Smooth muscle cell (in vitro differentiated cells): ENCODE measurements at regions not wholly inside any gene's neighbourhood (a gene's known extent, or its start where the extent isn't known, plus 50 kb on each side); places are given as distances from the start of the nearest gene placed in this dataset.
"Not testable (repeated sequence)": the region's sequence is repeated elsewhere in the genome, so short reads cannot be mapped to it uniquely, and the experiment has no call there.

Experiments used
- DNase-seq: peaks from one replicate; lab custom pipeline; 2025; ENCODE audit not compliant: unreplicated experiment; lab: John Stamatoyannopoulos, UW
- H2AFZ ChIP-seq: fragments of 200-600 bp; sonication (generic); 2 replicates; pipeline ENCODE4 v1.6.0; 2016; ENCODE audit warnings: antibody characterized with exemption, low read depth, mild to moderate bottlenecking
- H3F3A ChIP-seq: fragments of 200-600 bp; sonication (generic); 2 replicates; pipeline ENCODE4 v1.6.0; 2017; ENCODE audit warnings: antibody characterized with exemption, low read depth
- H3K27ac ChIP-seq: fragments of 200-600 bp; sonication (generic); 2 replicates; pipeline ENCODE4 v1.5.1; 2016; ENCODE audit warnings: low read depth, mild to moderate bottlenecking
- H3K27me3 ChIP-seq: fragments of 200-600 bp; sonication (generic); 2 replicates; pipeline ENCODE4 v1.6.1; 2016; ENCODE audit warnings: low read depth, mild to moderate bottlenecking
- H3K36me3 ChIP-seq: fragments of 200-600 bp; sonication (generic); 2 replicates; pipeline ENCODE4 v1.5.1; 2016; ENCODE audit warnings: low read depth
- H3K4me1 ChIP-seq: fragments of 200-600 bp; sonication (generic); 2 replicates; pipeline ENCODE4 v1.5.1; 2016; ENCODE audit warnings: low read depth
- H3K4me2 ChIP-seq: fragments of 200-600 bp; sonication (generic); 2 replicates; pipeline ENCODE4 v1.6.0; 2016; ENCODE audit warnings: mild to moderate bottlenecking
- H3K4me3 ChIP-seq: fragments of 200-600 bp; sonication (generic); 2 replicates; pipeline ENCODE4 v1.5.1; 2016; ENCODE audit warnings: mild to moderate bottlenecking
- H3K79me2 ChIP-seq: fragments of 200-600 bp; sonication (generic); 2 replicates; pipeline ENCODE4 v1.6.0; 2016; ENCODE audit warnings: low read depth, mild to moderate bottlenecking
- H3K9ac ChIP-seq: fragments of 200-600 bp; sonication (generic); 2 replicates; pipeline ENCODE4 v1.6.0; 2016; ENCODE audit warnings: low read depth
- H3K9me3 ChIP-seq: fragments of 200-600 bp; sonication (generic); replicated peaks from 2 replicates; pipeline ENCODE4 v1.5.1; 2016; ENCODE audit warnings: low read depth
- H4K20me1 ChIP-seq: fragments of 200-600 bp; sonication (generic); 2 replicates; pipeline ENCODE4 v1.6.0; 2016; ENCODE audit warnings: low read depth
- WGBS: methylation state at CpG from one replicate; pipeline ENCODE4 v1.1.7; 2016; ENCODE audit warnings: low lambda C conversion rate; 5-methylcytosine and 5-hydroxymethylcytosine counted together
- TF ChIP-seq, protein P1 (sequence below): fragments of 200-600 bp; sonication (generic); IDR thresholded peaks from 2 replicates; pipeline ENCODE4 v1.5.1; 2017; ENCODE audit warnings: borderline replicate concordance, mild to moderate bottlenecking, antibody characterized with exemption; ENCODE audit not compliant: insufficient read depth, poor library complexity, severe bottlenecking

DNA sequence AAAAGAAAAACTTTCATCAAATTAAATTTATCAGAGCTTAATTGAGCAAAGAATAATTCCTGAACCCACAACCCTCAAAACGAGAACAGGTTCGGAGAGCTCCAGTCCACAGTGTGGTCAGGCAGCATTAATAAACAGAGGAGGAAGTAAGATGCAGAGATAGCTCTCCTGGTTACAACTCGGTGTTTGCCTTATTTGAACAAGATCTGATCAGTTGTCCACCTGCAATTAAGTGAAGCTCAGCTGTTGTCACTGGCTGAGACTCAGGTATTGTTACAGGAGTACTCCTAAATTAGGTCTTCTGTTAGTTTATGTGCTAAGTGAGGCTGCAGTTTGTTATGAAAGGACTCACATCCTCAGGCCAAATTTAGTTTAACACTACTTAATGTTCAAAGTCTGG lies 451.4 kb upstream of the PDE3A start:
- no peak overlapping the region for H3K4me2 ChIP-seq
- TF ChIP-seq, protein P1, sequence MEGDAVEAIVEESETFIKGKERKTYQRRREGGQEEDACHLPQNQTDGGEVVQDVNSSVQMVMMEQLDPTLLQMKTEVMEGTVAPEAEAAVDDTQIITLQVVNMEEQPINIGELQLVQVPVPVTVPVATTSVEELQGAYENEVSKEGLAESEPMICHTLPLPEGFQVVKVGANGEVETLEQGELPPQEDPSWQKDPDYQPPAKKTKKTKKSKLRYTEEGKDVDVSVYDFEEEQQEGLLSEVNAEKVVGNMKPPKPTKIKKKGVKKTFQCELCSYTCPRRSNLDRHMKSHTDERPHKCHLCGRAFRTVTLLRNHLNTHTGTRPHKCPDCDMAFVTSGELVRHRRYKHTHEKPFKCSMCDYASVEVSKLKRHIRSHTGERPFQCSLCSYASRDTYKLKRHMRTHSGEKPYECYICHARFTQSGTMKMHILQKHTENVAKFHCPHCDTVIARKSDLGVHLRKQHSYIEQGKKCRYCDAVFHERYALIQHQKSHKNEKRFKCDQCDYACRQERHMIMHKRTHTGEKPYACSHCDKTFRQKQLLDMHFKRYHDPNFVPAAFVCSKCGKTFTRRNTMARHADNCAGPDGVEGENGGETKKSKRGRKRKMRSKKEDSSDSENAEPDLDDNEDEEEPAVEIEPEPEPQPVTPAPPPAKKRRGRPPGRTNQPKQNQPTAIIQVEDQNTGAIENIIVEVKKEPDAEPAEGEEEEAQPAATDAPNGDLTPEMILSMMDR: no peak
- H3K27ac ChIP-seq: no peak overlapping the region
- H3K9me3 ChIP-seq: no peaks in the 10 kb centered on the region
- no peak overlapping the region for H3K4me3 ChIP-seq
- no peak overlapping the region for H3K9ac ChIP-seq
- DNase-seq: no peak
- 67% methylated on average over 3 of the region's 3 CpGs for WGBS
- H3K4me1 ChIP-seq: peaks cover 25% of the 10 kb centered on the region
- no peaks in the 10 kb centered on the region for H3F3A ChIP-seq
- no peaks in the 10 kb centered on the region for H3K36me3 ChIP-seq
- H4K20me1 ChIP-seq: no peaks in the 10 kb centered on the region
- no peaks in the 10 kb centered on the region for H3K27me3 ChIP-seq
- no peaks in the 10 kb centered on the region for H3K79me2 ChIP-seq
- H2AFZ ChIP-seq: no peak overlapping the region

DNA sequence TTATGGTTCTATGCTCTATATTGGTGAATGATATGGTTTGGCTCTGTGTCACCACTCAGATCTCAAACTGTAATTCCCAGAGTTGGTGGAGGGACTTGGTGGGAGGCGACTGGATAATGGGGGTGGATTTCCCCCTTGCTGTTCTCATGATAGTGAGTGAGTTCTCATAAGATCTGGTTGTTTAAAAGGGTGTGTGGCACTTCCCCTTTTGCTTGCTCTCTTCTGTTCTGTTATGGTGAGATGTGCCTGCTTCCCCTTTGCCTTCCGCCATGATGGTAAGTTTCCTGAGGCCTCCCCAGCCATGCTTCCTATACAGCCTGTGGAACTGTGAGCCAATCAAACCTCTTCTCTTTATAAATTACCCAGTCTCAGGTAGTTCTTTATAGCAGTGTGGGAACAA lies 446.6 kb upstream of the PDE3A start:
- H3K4me1 ChIP-seq, H3K27ac ChIP-seq, H3F3A ChIP-seq, H3K4me2 ChIP-seq, H3K36me3 ChIP-seq, H3K9me3 ChIP-seq, H3K79me2 ChIP-seq, H4K20me1 ChIP-seq, H3K9ac ChIP-seq, H3K27me3 ChIP-seq, H3K4me3 ChIP-seq, H2AFZ ChIP-seq, DNase-seq: not testable (repeated sequence)
- WGBS: 100% methylated on average over 2 of the region's 2 CpGs

DNA sequence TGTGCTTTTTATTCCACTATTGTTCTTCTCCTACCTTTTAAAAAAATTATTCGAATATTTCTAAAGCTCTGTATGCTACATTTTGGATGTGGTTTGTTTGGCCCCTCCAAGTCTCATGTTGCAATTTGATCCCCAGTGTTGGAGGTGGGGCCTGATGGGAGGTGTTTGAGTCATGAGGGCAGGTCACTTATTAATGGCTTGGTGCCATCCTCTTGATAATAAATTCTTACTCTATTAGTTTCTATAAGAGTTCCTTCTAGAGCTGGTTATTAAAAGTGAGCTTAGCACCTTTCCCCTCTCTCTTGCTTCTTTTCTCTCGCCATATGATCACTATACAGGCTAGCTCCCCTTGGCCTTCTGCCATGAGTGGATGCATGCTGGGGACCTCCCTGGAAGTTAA lies 445.6 kb upstream of the PDE3A start:
- 90% methylated on average over 2 of the region's 2 CpGs for WGBS

DNA sequence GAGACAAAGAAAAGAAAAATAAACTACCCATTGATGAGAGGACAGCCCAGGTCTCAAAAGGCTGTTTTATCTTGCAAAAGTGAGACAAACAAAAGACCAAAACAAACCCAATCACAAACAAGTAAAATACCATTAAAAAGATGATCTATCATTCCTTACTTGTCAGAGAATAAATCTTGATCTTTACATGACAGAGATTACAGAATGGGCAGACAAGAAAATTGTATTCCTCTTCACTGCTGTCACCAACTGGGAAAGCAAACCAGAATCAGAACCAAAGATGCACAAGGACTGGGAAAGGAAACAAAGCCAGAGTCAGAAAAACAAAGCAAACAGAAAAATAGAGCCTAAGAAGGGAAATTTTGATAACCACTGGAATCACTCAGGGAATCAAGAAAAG lies 444.0 kb upstream of the PDE3A start:
- H3K4me3 ChIP-seq: no peak overlapping the region
- H2AFZ ChIP-seq: no peak overlapping the region
- no peak for DNase-seq
- H3K9ac ChIP-seq: no peak overlapping the region
- no peaks in the 10 kb centered on the region for H3K36me3 ChIP-seq
- no peaks in the 10 kb centered on the region for H4K20me1 ChIP-seq
- H3K4me2 ChIP-seq: no peak overlapping the region
- no peaks in the 10 kb centered on the region for H3K79me2 ChIP-seq
- H3K4me1 ChIP-seq: no peaks in the 10 kb centered on the region
- TF ChIP-seq, protein P1: no peak
- no peaks in the 10 kb centered on the region for H3K27me3 ChIP-seq
- no peaks in the 10 kb centered on the region for H3K9me3 ChIP-seq
- no peak overlapping the region for H3K27ac ChIP-seq
- no peaks in the 10 kb centered on the region for H3F3A ChIP-seq

More for the DNA sequence above, 445.6 kb upstream of the PDE3A start:
- no peaks in the 10 kb centered on the region for H3K36me3 ChIP-seq
- H3K9ac ChIP-seq: no peak overlapping the region
- no peaks in the 10 kb centered on the region for H3F3A ChIP-seq
- no peak overlapping the region for H2AFZ ChIP-seq
- no peak overlapping the region for H3K27ac ChIP-seq
- no peaks in the 10 kb centered on the region for H3K9me3 ChIP-seq
- no peak for DNase-seq
- TF ChIP-seq, protein P1: no peak
- H3K4me1 ChIP-seq: no peaks in the 10 kb centered on the region
- no peak overlapping the region for H3K4me3 ChIP-seq
- no peak overlapping the region for H3K4me2 ChIP-seq
- no peaks in the 10 kb centered on the region for H3K79me2 ChIP-seq
- H4K20me1 ChIP-seq: no peaks in the 10 kb centered on the region
- H3K27me3 ChIP-seq: no peaks in the 10 kb centered on the region
